GM18873 (cell line): ENCODE measurements at regions not wholly inside any gene's neighbourhood (a gene's known extent, or its start where the extent isn't known, plus 50 kb on each side); places are given as distances from the start of the nearest gene placed in this dataset.

Experiments used
- ATAC-seq: cut with Tn5 transposase; IDR thresholded peaks from one replicate; pipeline ENCODE4 v1.9.1; 2021; ENCODE audit warnings: mild to moderate bottlenecking, moderate library complexity, moderate number of reproducible peaks; ENCODE audit not compliant: unreplicated experiment, low FRiP score

DNA sequence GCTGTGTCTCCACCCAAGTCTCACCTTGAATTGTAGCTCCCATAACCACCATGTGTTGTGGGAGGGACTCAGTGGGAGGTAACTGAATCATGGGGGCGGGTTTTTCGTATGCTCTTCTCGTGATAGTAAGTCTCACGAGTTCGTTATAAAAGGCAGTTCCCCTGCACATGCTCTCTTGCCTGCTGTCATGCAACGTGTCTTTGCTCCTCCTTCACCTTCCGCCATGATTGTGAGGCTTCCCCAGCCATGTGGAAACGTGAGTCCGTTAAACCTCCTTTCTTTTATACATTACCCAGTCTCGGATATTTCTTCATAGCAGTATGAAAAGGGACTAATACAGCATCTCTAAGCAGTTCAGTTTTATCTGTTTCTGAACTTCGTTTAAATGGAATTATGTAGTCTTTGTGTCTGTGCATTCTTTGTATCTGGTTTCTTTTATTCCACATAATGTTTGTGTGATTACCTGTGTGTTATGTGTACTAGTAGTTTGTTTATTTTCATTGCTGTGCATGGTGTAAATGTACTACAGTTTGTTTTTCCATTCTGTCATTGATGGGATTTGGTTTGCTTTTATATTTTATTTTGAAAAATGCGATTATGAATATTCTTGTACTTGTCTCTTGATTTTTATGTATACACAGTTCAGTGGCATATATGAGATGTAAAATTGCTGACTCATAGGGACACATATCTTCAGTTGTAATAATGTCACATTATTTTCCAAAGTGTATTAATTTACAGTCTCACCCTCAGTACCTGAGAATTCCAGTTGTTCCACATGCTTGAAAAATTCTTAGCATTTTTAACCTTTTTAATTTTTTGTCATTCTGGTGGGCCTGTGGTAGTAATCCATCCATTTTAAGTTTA lies 304.9 kb downstream of the GBA3 start:
- ATAC-seq = no peak

DNA sequence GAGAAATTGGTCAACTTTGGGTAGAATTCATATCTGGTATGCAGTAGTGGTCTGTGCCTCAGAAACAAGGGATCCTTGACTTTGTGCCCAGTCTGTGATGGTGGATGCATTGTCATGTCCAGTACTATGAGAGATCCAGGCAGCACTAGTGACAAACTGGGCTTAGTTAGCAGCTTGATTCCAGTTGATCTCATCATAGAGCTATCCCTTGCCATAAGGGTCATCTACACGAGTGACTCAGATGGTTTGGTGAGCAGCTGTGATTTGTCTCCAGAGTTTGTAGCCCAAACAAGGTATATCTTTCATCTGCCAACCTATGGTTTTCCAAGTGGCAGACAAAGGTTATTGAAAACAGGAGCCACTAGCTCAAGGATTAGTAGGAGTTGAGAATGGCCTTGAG lies 298.8 kb downstream of the GBA3 start:
- no peak for ATAC-seq

DNA sequence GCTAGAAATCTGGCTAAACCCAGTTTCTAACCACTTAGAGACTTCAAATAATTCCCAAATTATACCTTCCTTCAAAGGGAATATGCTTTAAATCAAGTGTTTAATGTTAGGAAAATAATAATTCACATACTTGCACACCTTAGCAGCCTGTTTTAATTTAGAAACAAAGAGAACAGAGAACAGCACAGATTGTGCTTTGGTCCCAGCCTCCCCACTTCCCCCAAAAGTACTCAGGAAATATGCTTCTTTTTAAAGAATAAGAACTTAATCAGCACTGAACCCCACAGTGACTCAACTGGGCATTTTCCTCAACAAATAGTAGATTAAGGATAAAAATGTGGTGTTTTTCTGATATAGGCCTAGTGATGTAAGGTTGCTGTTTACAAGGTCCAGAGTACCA lies 295.8 kb downstream of the GBA3 start:
- ATAC-seq = no peak

DNA sequence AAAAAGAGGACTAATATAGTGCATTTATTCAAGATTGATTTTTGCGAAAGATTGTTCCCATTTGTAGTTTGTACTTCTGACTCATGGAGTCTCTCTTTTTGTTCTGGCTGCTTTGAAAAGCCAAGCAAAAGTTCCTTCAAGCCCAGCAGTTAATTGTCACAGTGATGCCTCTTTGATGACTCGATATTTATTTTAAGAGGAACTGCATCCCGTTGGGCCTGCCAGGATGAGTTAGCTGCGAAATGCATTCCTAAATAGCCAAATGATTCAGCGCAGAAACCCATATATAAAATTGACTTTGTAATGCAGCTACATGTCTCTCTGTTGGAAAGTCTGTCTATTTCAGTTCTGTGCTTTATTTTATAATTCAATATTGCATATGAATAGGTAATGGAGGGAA lies 295.1 kb downstream of the GBA3 start:
- no peak for ATAC-seq

DNA sequence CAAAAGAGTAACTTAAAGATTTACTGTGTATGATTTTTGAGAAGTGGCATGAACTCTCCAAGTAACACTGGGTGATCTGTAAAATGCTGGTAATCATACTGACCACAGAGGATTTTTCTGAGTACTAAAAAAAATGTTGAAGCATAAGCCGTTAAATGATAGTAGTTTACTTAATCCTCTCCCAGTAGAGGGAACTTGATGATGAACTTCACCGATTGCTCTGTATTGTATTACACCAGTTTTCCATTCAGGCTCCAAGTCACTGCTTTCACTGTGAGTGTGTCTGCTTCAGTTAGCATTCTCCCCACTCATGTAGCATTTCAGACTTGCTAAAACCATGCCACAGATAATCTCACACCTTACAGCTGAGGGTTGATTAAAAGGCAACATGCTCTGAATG lies 294.1 kb downstream of the GBA3 start:
- ATAC-seq = no peak

DNA sequence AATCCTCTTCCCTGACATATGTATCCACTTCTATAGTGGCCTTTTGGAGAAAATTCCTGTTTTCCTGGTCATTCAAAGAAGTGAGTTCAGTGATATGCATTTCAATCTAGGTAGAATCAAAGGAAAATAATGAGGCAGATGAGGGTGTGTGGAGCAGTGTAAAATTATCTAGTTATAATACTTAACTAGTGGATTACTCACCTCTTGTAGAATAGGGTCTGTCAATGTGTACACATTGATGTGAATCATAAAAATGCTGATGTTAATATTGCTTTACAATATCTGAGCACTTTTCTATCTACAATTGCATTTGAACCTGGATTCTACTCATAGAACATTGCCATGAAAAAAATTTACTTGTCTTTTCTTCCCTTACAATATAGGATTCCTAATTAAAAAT lies 293.5 kb downstream of the GBA3 start:
- no peak for ATAC-seq

DNA sequence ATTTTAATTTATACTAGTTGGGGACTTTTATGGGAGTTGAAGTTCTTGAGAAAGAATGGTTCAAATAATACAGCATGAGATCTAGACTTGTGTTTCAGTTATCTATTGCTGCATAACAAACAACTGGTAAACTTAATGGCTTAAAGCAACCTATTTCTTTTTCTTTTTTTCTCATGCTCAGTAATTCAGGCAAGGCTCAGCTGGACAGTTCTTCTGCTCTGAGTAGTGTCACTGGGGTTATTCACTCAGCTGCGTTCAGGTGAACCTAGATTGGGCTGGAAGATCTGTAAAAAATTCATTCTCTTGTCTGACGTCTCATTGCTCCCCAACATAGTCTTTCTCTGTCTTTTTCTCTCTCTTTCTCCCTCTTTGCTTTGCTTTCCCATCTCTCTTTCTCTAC lies 291.7 kb downstream of the GBA3 start:
- ATAC-seq = no peak

DNA sequence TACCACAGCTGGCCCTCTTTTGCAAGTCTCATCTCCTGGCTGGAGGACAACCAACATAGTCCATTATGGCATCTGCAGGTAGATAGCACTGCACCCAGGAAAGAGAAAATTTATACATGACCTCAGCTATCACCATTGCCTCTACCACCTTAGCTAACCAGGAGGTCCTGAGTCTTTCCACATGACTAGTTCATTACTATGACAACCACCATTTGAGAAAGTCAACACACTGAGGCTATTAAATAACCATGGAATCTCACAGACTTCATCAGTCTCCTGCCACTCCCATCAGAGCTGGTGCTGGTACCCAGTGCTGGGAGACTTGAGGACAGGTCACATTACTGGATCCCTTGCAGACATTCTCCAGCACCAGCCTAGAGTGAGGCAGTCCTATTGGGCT lies 285.9 kb downstream of the GBA3 start:
- no peak for ATAC-seq

DNA sequence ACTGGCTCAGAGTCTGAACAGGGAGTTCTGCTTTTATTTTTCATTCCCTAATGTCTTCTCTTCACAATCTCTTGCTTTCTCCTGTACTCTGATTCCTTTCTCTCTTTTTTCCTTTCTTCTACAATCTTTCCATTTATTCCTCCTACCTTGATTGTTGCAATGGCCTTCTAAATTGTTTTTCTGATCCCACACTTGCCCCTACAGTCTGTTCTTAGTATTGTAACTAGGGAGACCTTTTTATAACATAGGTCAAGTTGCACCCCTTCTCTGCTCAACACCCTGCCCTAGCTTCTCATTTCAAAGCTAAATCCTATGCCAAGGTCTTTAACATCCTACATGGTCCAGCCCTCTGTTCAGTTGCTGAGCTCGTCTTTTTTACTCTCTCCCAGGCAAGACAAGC lies 277.9 kb downstream of the GBA3 start:
- no peak for ATAC-seq

DNA sequence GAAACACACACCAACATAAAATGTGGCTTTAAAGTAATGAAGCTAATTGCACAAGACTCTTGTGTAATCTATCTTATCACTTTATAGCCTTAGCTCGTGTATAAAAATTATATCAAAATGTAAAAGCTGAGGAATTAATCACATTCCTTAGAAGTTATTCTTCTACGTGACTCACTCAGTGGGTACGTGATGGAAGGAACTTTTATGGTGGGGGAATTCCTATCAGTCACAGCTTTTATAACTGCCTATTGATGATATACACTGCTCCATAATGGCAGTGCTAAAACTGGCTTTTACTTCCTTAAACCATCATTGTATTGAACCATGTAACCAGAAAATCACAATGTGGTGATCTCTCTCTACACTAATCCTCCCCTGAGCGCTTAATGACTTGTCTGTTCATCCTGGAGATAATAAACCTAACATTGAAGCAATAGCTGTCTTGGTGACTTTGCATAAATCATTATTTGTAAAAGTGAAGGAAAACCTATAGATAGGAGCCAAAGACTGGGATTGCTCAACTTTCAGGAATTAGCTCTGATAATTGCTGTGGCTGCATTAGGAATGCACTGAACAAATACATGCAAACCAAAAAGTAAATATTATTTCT lies 276.7 kb downstream of the GBA3 start:
- no peak for ATAC-seq

DNA sequence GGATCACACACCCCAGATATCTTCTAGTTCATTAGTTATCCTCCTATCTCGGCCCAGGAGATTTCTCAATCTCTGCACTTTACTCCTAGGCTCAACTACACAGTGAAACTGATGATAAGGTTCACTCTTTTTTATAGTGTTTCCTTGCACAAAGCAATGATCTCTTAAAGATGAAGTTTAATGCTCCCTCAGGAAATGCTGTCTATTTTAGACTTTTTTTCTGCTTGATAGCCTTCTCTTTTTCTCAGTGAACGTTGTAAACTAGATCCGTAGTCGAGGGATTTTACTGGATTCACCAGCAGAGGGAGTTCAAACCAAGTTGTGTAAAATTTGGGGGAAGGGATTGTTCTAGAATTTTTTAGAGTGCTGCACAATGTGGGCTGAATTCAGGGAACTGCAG lies 269.6 kb downstream of the GBA3 start:
- no peak for ATAC-seq

DNA sequence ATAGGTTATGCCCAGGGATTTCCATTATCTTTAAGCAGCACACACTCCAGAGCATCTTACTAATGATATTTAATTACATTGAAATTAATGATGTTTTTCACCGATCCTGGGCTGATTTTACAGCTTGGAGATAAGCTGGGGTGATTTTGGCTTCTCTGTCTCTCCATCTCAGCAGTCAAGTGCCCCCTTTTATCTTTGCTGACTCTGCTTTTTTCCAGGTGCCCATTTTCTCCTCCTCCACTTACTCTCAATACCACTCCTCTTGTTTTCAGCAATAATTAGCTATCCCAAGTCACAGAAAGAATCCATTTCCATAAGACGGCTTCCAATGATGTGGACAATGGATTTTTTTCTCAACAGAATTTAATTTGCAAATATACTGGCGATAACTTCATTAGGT lies 266.7 kb downstream of the GBA3 start:
- no peak for ATAC-seq

DNA sequence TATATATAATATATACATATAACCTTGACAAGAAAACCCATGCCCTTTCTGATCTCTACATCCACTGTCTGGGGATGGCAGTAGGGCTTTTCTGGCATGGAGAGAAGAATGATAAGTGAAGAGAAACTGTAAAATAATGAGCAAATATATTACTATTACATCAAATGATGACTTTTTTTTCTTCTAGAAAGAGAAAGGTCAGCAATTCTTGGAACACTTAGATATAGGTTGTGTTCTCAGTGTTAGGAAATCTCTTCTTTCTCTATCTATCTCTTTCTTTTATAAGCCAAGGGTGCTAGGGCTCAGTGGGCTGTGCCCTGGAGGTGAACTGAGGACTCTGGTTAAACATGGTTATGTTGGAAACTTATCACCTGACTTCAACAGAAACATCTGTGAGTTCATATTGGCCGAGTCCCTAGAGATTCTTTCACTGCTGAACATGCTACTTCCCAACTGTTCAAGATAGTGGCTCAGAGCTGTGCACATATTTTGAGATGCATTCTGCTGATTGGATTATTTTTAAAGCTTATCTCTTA lies 265.1 kb downstream of the GBA3 start:
- ATAC-seq = no peak

DNA sequence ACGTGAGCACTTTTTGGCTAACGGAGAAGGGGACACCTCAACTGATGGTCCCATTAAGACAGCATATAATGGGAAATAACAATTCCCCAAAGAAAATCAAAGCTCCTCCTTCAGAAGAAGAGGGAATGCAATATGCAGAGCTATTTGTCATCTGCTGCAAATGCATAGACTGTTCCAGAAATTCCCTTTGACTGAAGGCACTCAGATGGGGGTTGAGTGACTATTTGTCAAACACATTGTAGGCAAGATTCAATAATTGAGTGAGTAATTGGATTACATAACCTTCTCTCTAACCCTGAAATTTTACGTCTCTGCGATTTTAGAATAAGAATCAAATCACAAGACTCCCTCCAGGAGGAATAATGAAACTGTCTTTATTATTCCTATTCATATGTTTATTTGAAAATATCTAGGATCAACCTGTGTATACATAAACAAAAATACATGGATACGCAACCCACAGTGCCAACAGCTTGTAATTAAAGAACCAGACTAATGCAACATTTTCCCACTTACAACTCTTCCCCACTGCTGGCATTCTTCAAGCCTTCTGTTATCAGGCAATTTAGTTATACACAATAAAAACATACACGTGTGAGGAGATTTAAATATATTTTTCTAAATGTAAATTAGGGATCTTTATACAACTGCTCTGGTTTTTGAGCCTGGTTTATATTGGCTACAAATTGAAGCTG lies 256.6 kb downstream of the GBA3 start:
- no peak for ATAC-seq

DNA sequence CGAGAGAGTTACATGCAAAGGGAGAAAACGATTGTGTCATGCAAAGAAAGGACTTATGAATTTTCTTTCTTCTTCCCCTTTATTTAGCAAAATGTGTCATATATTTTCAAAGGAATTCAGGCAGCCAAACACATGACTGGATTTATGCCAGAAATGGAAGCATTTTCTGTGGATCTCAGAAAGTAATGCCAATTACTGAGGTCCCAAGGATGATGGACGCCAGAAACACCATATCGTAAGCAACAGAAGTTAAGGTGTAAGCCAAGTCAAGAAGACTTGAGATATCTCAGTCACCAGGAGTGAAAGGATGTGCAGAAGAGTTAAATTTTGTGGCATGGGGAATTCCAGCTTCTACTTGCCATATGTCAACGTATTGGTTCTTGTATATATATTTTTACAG lies 255.1 kb downstream of the GBA3 start:
- ATAC-seq = no peak

DNA sequence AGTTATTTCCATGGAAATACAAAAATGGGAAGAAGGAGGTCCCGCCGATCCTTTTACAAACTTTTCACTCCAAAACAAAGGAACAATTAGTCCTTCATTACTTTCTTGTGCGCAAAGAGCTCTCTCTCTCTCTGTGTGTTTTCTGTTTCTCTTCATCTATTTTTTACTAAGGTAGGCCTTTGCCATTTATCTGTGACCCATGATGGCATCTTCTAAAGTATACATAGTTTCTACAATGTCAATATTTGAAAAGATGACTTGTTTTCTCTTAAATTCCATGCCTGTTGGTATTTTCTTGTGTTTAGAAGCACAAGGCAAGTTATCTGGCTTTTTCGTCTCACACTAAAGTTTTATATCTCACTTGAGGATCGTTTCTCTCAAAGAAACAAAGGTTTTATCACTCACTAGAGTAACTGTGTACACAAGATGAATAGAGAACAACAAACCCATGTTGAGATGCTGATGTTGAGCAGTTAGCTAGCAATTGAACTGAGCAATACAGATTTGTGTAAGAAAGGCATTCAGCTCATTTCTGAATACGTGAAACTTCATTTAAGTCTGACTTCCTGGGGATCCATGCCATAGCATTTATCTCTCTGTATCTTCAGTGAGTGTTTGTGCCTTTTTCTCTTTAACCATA lies 250.3 kb downstream of the GBA3 start:
- ATAC-seq = no peak

DNA sequence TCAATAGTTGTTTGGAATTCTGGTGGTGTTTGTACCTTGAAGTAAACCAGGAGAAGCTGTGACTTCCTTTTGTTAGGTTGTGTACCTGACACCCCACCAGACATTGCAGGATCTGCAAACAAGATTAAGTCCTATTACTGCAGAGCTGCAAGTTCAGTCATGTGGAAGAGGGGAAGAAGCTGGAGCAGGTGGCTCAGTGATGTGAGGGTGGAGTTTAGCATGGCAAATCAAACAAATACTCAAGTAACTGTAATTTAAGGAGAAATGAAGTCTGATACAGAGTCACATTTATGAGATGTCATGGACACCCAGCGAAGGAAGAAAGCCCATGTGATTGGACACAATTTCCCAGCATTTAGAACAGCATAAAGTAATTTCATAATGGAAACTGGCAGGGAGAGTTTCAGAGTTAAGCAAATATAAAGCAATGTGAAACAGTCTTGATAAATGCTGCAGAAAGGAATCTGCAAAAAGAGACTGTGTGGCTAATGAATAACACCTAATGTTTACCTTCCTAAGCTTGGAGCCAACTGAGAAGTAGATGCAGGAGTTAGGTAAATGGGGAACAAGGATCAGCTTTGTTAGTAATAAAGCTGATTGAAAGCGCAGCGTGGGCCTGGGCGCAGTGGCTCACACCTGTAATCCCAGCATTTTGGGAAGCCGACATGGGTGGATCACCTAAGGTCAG lies 249.1 kb downstream of the GBA3 start:
- ATAC-seq = no peak

DNA sequence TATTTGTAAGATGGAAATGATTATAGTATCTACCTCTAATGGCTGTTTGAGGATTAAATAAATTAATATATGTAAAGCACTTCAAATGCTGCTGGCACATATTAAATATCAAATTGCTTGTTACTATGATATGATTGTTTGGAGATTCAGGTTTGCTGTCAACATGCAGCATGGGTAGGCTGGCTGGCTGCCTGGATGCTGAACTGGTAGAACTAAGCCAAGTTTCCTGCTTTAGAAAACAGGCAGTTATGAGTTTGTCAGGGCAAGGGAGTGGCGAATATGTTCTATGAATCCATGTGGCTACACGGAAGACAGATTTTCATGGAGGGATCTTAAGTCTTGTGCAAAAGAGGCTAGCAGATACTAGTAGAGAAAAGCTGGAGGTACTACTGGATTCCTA lies 239.6 kb downstream of the GBA3 start:
- no peak for ATAC-seq

DNA sequence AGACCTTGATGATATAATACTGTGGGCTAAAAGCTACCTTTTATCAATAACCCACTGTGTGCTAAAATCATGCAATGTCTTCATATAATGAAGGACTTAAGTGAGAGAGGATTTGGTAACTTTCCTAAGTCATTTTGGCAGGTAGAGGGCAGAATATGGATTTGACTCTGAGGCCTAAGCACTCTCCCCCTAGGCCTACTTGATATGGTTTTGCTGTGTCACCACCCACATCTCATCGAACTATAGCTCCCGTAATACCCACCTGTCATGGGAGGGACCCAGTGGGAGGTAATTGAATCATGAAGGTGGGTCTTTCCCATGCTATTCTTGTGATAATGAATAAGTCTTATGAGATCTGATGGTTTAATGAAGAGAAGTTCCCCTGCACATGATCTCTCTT lies 229.7 kb downstream of the GBA3 start:
- no peak for ATAC-seq

DNA sequence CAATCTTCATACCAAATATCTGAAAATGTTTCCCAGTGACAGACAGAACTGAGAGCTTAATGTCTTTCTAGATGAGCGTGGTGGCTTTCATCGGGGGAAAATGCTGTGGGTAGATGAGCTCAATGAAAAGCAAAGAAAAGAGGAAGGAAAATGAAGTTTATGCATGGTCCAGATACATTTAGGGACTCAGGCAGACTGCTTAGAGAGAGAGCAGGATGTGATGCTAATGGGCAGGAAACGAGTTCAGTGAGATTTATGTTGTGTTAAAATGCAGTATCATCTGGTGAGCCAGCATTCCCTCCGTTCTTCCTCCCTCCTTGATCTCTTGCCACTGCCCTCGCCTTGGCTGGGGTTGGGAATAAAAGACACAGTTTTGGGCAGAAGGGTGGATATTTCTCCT lies 229.2 kb downstream of the GBA3 start:
- no peak for ATAC-seq
